RWPE2 (cell line): ENCODE measurements at regions not wholly inside any gene's neighbourhood (a gene's known extent, or its start where the extent isn't known, plus 50 kb on each side); places are given as distances from the start of the nearest gene placed in this dataset.
A peak's percentile ranks its signal among the peaks of the same experiment; 100 is the strongest.

Experiments used
- ATAC-seq: fragments of 200-7000 bp; cut with Tn5 transposase; 3 replicates; pipeline ENCODE4 v1.9.1; 2021; ENCODE audit warnings: low read depth
- DNase-seq: peaks from one replicate; pipeline ENCODE4 v3.0.0-alpha.2; 2020; ENCODE audit warnings: low spot score
- H3K27ac ChIP-seq: fragments of 450-650 bp; 2 replicates; pipeline ENCODE4 v1.5.1; 2017; ENCODE audit warnings: mild to moderate bottlenecking; ENCODE audit not compliant: poor library complexity, severe bottlenecking
- H3K27me3 ChIP-seq: fragments of 250-450 bp; sonication (Bioruptor Pico); 2 replicates; pipeline ENCODE4 v1.5.1; 2021; ENCODE audit warnings: mild to moderate bottlenecking, moderate library complexity; ENCODE audit not compliant: insufficient read depth, poor library complexity, severe bottlenecking
- H3K36me3 ChIP-seq: fragments of 250-450 bp; sonication (Bioruptor Pico); 2 replicates; pipeline ENCODE4 v1.5.1; 2020; ENCODE audit warnings: low read depth, mild to moderate bottlenecking, moderate library complexity
- H3K4me1 ChIP-seq: fragments of 250-450 bp; sonication (Bioruptor Pico); 2 replicates; pipeline ENCODE4 v1.5.1; 2021; ENCODE audit warnings: mild to moderate bottlenecking, moderate library complexity; ENCODE audit not compliant: insufficient read depth, poor library complexity, severe bottlenecking
- H3K4me3 ChIP-seq: fragments of 250-450 bp; sonication (Bioruptor Pico); 2 replicates; pipeline ENCODE4 v1.5.1; 2021; ENCODE audit warnings: mild to moderate bottlenecking, moderate library complexity; ENCODE audit not compliant: severe bottlenecking
- H3K9me3 ChIP-seq: fragments of 250-450 bp; sonication (Bioruptor Pico); 2 replicates; pipeline ENCODE4 v1.5.1; 2021; ENCODE audit warnings: mild to moderate bottlenecking, moderate library complexity; ENCODE audit not compliant: severe bottlenecking
- CTCF ChIP-seq: fragments of 450-650 bp; IDR thresholded peaks from one replicate; pipeline ENCODE4 v1.5.1; 2017; ENCODE audit warnings: mild to moderate bottlenecking, moderate library complexity; ENCODE audit not compliant: poor library complexity, severe bottlenecking

- Histone ChIP-seq H3K27me3 (no peaks in the 10 kb centered on the region), H3K4me3 (no peak overlapping the region), H3K27ac (no peak overlapping the region), H3K36me3 (no peaks in the 10 kb centered on the region), H3K9me3 (no peaks in the 10 kb centered on the region), H3K4me1 (no peaks in the 10 kb centered on the region)
- TF ChIP-seq CTCF, result no peak
- DNase-seq, result no peak
- no peak for ATAC-seq
Measured at GRCh38 chr1:69436151-69436550, 131.6 kb upstream of the LRRC7 start.

GRCh38 chr1:69438056-69438795 is 129.5 kb upstream of the LRRC7 start:
- H3K27me3 ChIP-seq, result no peaks in the 10 kb centered on the region
- no peak for DNase-seq
- H3K27ac ChIP-seq, result no peak overlapping the region
- H3K4me1 ChIP-seq, result no peaks in the 10 kb centered on the region
- H3K4me3 ChIP-seq, result no peak overlapping the region
- H3K36me3 ChIP-seq, result no peaks in the 10 kb centered on the region
- no peak for ATAC-seq
- no peak for TF ChIP-seq CTCF
- no peaks in the 10 kb centered on the region for H3K9me3 ChIP-seq

- H3K4me1 ChIP-seq, result no peaks in the 10 kb centered on the region
- no peak for TF ChIP-seq CTCF
- H3K9me3 ChIP-seq, result no peaks in the 10 kb centered on the region
- no peak for DNase-seq
- no peaks in the 10 kb centered on the region for H3K36me3 ChIP-seq
- peak; percentile 10; the same call in 1 of the 3 replicates for ATAC-seq
- H3K27me3 ChIP-seq, result no peaks in the 10 kb centered on the region
- H3K4me3 ChIP-seq, result no peak overlapping the region
- H3K27ac ChIP-seq, result peak overlapping the region; percentile 28
Measured at GRCh38 chr1:69441496-69441895, 126.2 kb upstream of the LRRC7 start.

GRCh38 chr1:69451196-69451595 is 116.5 kb upstream of the LRRC7 start:
- TF ChIP-seq CTCF, result no peak
- Histone ChIP-seq H3K9me3 (no peaks in the 10 kb centered on the region), H3K27ac (no peak overlapping the region), H3K36me3 (no peaks in the 10 kb centered on the region), H3K4me3 (no peak overlapping the region), H3K27me3 (no peaks in the 10 kb centered on the region), H3K4me1 (no peaks in the 10 kb centered on the region)
- DNase-seq (no peak), ATAC-seq (no peak)

GRCh38 chr1:69455718-69456117 is 112.0 kb upstream of the LRRC7 start:
- no peak for TF ChIP-seq CTCF
- no peaks in the 10 kb centered on the region for H3K27me3 ChIP-seq
- H3K4me1 ChIP-seq, result no peaks in the 10 kb centered on the region
- no peak overlapping the region for H3K27ac ChIP-seq
- DNase-seq (no peak), ATAC-seq (no peak)
- no peaks in the 10 kb centered on the region for H3K9me3 ChIP-seq
- H3K4me3 ChIP-seq, result no peak overlapping the region
- no peaks in the 10 kb centered on the region for H3K36me3 ChIP-seq
